ENCODE measurements at regions not wholly inside any gene's neighbourhood (a gene's known extent, or its start where the extent isn't known, plus 50 kb on each side); places are given as distances from the start of the nearest gene placed in this dataset.

GRCh38 chr1:119222271-119222670, 81.8 kb upstream of the WARS2 start:
- ChIA-PET POLR2A (no interaction called here), CTCF (no interaction called here)
- no peak overlapping the region for H3K27ac ChIP-seq (ENCODE audit: low read depth, low read length)
- DNase-seq (ENCODE audit: low read depth, low spot score), result no peak
- no peaks in the 10 kb centered on the region for H3K27me3 ChIP-seq (ENCODE audit: control insufficient read depth, insufficient read depth, low read length)
- H3K4me3 ChIP-seq (ENCODE audit: low read depth, low read length), result no peak overlapping the region
- no peaks in the 10 kb centered on the region for H3K9me3 ChIP-seq (ENCODE audit: control insufficient read depth, insufficient read depth, low read length)
- TF ChIP-seq CTCF (IDR thresholded peaks at IDR 0.05; ENCODE audit: low read depth, low read length), result no peak

- ChIA-PET POLR2A (no interaction called here), CTCF (interaction anchor here (1.2 kb wide), 1 partner anchor 50 kb away, joined by 3 read pairs; no protein-coding TSS in a partner anchor)
- H3K4me3 ChIP-seq (ENCODE audit: low read depth, low read length), result no peak overlapping the region
- no peak for DNase-seq (ENCODE audit: low read depth, low spot score)
- no peak overlapping the region for H3K27ac ChIP-seq (ENCODE audit: low read depth, low read length)
- H3K9me3 ChIP-seq (ENCODE audit: control insufficient read depth, insufficient read depth, low read length), result no peaks in the 10 kb centered on the region
- no peak for TF ChIP-seq CTCF (IDR thresholded peaks at IDR 0.05; ENCODE audit: low read depth, low read length)
- H3K27me3 ChIP-seq (ENCODE audit: control insufficient read depth, insufficient read depth, low read length), result no peaks in the 10 kb centered on the region
Measured at GRCh38 chr1:119225265-119225664, 84.8 kb upstream of the WARS2 start.

GRCh38 chr1:119225831-119226230, 85.4 kb upstream of the WARS2 start:
- DNase-seq (ENCODE audit: low read depth, low spot score), result no peak
- POLR2A ChIA-PET, result no interaction called here
- Histone ChIP-seq H3K27ac (ENCODE audit: low read depth, low read length) (no peak overlapping the region), H3K4me3 (ENCODE audit: low read depth, low read length) (no peak overlapping the region), H3K9me3 (ENCODE audit: control insufficient read depth, insufficient read depth, low read length) (no peaks in the 10 kb centered on the region), H3K27me3 (ENCODE audit: control insufficient read depth, insufficient read depth, low read length) (no peaks in the 10 kb centered on the region)
- CTCF ChIA-PET, result interaction anchor here (1.2 kb wide), 1 partner anchor 49 kb away, joined by 3 read pairs; no protein-coding TSS in a partner anchor
- TF ChIP-seq CTCF (IDR thresholded peaks at IDR 0.05; ENCODE audit: low read depth, low read length), result no peak

GRCh38 chr1:119226321-119226720, 85.9 kb upstream of the WARS2 start:
- H3K27ac ChIP-seq (ENCODE audit: low read depth, low read length), result no peak overlapping the region
- H3K4me3 ChIP-seq (ENCODE audit: low read depth, low read length), result no peak overlapping the region
- no peaks in the 10 kb centered on the region for H3K9me3 ChIP-seq (ENCODE audit: control insufficient read depth, insufficient read depth, low read length)
- TF ChIP-seq CTCF (IDR thresholded peaks at IDR 0.05; ENCODE audit: low read depth, low read length), result no peak
- CTCF ChIA-PET, result interaction anchor here (1.2 kb wide), 1 partner anchor 49 kb away, joined by 3 read pairs; no protein-coding TSS in a partner anchor
- no peak for DNase-seq (ENCODE audit: low read depth, low spot score)
- H3K27me3 ChIP-seq (ENCODE audit: control insufficient read depth, insufficient read depth, low read length), result no peaks in the 10 kb centered on the region
- POLR2A ChIA-PET, result no interaction called here

GRCh38 chr1:119226913-119227312, 86.5 kb upstream of the WARS2 start:
- H3K27ac ChIP-seq (ENCODE audit: low read depth, low read length), result no peak overlapping the region
- no peak for TF ChIP-seq CTCF (IDR thresholded peaks at IDR 0.05; ENCODE audit: low read depth, low read length)
- no peaks in the 10 kb centered on the region for H3K27me3 ChIP-seq (ENCODE audit: control insufficient read depth, insufficient read depth, low read length)
- H3K4me3 ChIP-seq (ENCODE audit: low read depth, low read length), result no peak overlapping the region
- DNase-seq (ENCODE audit: low read depth, low spot score), result no peak
- H3K9me3 ChIP-seq (ENCODE audit: control insufficient read depth, insufficient read depth, low read length), result no peaks in the 10 kb centered on the region
- POLR2A ChIA-PET, result no interaction called here
- CTCF ChIA-PET, result no interaction called here
